Ectodermal cell (in vitro differentiated cells): ENCODE measurements at regions not wholly inside any gene's neighbourhood (a gene's known extent, or its start where the extent isn't known, plus 50 kb on each side); places are given as distances from the start of the nearest gene placed in this dataset.
"Not testable (repeated sequence)": the region's sequence is repeated elsewhere in the genome, so short reads cannot be mapped to it uniquely, and the experiment has no call there.

Experiments
- H3K27ac ChIP-seq: 2 replicates; pipeline ENCODE4 v1.7.0; 2013; ENCODE audit warnings: mild to moderate bottlenecking, low read depth, low read length; ENCODE audit not compliant: insufficient read depth, poor library complexity, severe bottlenecking
- H3K27me3 ChIP-seq: 2 replicates; pipeline ENCODE4 v1.7.0; 2013; ENCODE audit warnings: mild to moderate bottlenecking, low read length; ENCODE audit not compliant: insufficient read depth, control insufficient read depth, poor library complexity, severe bottlenecking
- H3K36me3 ChIP-seq: one replicate; pipeline ENCODE4 v1.7.0; 2013; ENCODE audit warnings: low read length; ENCODE audit not compliant: control insufficient read depth, insufficient read depth
- H3K4me1 ChIP-seq: one replicate; pipeline ENCODE4 v1.7.0; 2013; ENCODE audit warnings: low read length; ENCODE audit not compliant: control insufficient read depth, insufficient read depth
- H3K4me3 ChIP-seq: 2 replicates; pipeline ENCODE4 v1.7.0; 2013; ENCODE audit warnings: low read depth, low read length, control low read depth; ENCODE audit not compliant: insufficient read depth
- H3K9me3 ChIP-seq: 2 replicates; pipeline ENCODE4 v1.7.0; 2013; ENCODE audit warnings: mild to moderate bottlenecking, low read length, moderate library complexity; ENCODE audit not compliant: control insufficient read depth
- WGBS, 2 experiments: methylation state at CpG; one replicate each; pipeline ENCODE4 v1.1.7; 2013; ENCODE audit warnings: missing lambda C conversion rate in 2 of 2; 5-methylcytosine and 5-hydroxymethylcytosine counted together

DNA sequence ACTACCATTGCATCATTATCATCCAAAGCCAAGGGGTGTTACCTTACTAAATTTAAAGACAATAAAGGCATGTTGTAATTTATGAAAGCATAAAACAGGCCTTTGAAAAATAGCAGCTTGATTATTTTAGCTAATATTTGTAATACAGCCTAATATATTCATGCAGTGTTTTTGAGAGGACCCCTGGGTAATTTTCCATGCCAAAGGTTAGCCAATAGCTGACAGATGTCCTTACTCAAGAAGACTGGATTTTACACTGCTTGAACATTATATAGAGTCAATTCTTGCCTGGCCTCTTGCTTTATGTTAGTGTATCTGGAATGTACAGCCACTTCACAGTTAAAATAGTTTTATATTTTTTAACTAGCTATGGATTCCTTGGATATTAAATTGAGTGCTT lies 337.8 kb upstream of the PAPPA start:
- Histone ChIP-seq H3K27ac (no peak overlapping the region), H3K9me3 (no peaks in the 10 kb centered on the region), H3K4me3 (no peak overlapping the region), H3K36me3 (no peaks in the 10 kb centered on the region), H3K27me3 (no peaks in the 10 kb centered on the region), H3K4me1 (no peaks in the 10 kb centered on the region)

- H3K4me3 ChIP-seq, H3K4me1 ChIP-seq, H3K36me3 ChIP-seq, H3K27me3 ChIP-seq, H3K27ac ChIP-seq, H3K9me3 ChIP-seq: not testable (repeated sequence)
- WGBS, 2 experiments: 73 to 100% methylated on average over 1 of the region's 2 CpGs
Observed at GRCh38 chr9:115818651-115819050, 334.9 kb upstream of the PAPPA start.

- 92 to 100% methylated on average over 1 of the region's 1 CpG for WGBS, 2 experiments
- H3K27me3 ChIP-seq: no peaks in the 10 kb centered on the region
- H3K9me3 ChIP-seq: no peaks in the 10 kb centered on the region
- H3K27ac ChIP-seq: no peak overlapping the region
- H3K36me3 ChIP-seq: no peaks in the 10 kb centered on the region
- no peak overlapping the region for H3K4me3 ChIP-seq
- H3K4me1 ChIP-seq: no peaks in the 10 kb centered on the region
Observed at GRCh38 chr9:115832031-115832430, 321.6 kb upstream of the PAPPA start.

DNA sequence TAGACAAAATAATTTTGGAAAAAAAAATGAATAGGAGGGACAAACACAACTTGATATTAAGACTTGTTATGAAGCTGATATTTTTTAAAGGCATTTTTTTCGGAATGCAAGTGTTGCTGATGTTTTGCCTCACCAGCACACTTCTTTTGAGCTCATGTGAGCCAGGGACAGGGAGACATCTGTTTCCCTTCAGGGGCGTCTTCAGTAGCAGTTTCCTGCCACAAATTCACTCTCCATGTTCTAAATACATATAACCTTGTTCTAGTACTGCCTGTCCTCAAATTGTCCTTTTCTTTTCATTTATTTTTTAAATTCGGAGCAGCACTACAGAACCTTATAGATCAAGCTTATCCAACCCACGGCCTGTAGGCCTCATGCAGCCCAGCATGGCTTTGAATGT lies 316.0 kb upstream of the PAPPA start:
- Histone ChIP-seq H3K36me3 (no peaks in the 10 kb centered on the region), H3K4me3 (no peak overlapping the region), H3K27ac (no peak overlapping the region), H3K9me3 (no peaks in the 10 kb centered on the region), H3K27me3 (no peaks in the 10 kb centered on the region), H3K4me1 (no peaks in the 10 kb centered on the region)
- 88 to 92% methylated on average over 4 of the region's 4 CpGs for WGBS, 2 experiments

GRCh38 chr9:115838417-115838816 lies 315.2 kb upstream of the PAPPA start:
- no peak overlapping the region for H3K27ac ChIP-seq
- H3K27me3 ChIP-seq: no peaks in the 10 kb centered on the region
- WGBS, 2 experiments: 81% methylated on average over 3 of the region's 3 CpGs
- no peaks in the 10 kb centered on the region for H3K4me1 ChIP-seq
- no peak overlapping the region for H3K4me3 ChIP-seq
- H3K36me3 ChIP-seq: no peaks in the 10 kb centered on the region
- H3K9me3 ChIP-seq: no peaks in the 10 kb centered on the region

- H3K27me3 ChIP-seq, H3K27ac ChIP-seq, H3K4me1 ChIP-seq, H3K36me3 ChIP-seq, H3K4me3 ChIP-seq, H3K9me3 ChIP-seq: not testable (repeated sequence)
- WGBS, 2 experiments: 84 to 88% methylated on average over 6 to 7 of the region's 8 CpGs
Observed at GRCh38 chr9:115844433-115844832, 309.2 kb upstream of the PAPPA start.

DNA sequence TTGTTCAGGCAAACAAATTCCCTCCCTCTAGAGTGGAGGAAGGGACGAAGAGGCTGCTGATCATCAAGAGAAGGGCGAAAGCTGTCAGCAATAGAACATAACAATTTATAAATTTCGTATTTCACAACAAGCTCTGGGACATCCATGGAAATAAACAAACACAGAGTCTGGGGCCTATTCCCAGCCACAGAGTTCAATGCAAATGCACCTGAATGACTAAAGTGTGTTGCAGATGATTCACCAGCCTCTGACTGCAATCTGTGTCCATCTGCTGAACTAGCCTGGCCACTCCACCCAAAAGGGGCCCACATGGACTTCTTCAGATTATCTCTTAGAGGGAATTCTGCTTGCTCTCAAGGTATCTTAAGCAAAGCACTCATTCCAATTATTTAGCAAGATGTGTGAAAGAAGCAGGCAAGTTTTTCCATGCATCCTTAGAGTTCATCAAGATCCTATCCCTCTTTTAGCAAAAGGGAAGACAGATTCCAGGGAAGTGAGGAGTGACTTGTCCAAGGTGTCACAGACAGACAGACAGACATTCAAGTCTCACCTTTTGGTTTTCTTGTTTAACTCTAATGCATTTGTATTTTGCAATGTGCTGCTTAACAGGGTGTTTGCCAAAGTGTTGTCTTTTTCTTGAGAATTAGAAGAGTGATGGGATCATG lies 307.8 kb upstream of the PAPPA start:
- Histone ChIP-seq H3K4me1 (no peaks in the 10 kb centered on the region), H3K9me3 (no peaks in the 10 kb centered on the region)
- 85 to 91% methylated on average over 3 of the region's 3 CpGs for WGBS, 2 experiments

GRCh38 chr9:115847216-115847615 lies 306.4 kb upstream of the PAPPA start:
- 90 to 95% methylated on average over 1 of the region's 1 CpG for WGBS, 2 experiments
- H3K36me3 ChIP-seq: no peaks in the 10 kb centered on the region
- no peaks in the 10 kb centered on the region for H3K4me1 ChIP-seq
- no peak overlapping the region for H3K4me3 ChIP-seq
- no peak overlapping the region for H3K27ac ChIP-seq
- no peaks in the 10 kb centered on the region for H3K27me3 ChIP-seq
- no peaks in the 10 kb centered on the region for H3K9me3 ChIP-seq

More for the DNA sequence above, 307.8 kb upstream of the PAPPA start:
- no peaks in the 10 kb centered on the region for H3K27me3 ChIP-seq
- no peak overlapping the region for H3K27ac ChIP-seq
- H3K4me3 ChIP-seq: no peak overlapping the region
- H3K36me3 ChIP-seq: no peaks in the 10 kb centered on the region

GRCh38 chr9:115849679-115850412 lies 303.7 kb upstream of the PAPPA start:
- H3K27me3 ChIP-seq: no peaks in the 10 kb centered on the region
- H3K36me3 ChIP-seq: no peaks in the 10 kb centered on the region
- no peaks in the 10 kb centered on the region for H3K4me1 ChIP-seq
- H3K27ac ChIP-seq: no peak overlapping the region
- H3K4me3 ChIP-seq: no peak overlapping the region
- no peaks in the 10 kb centered on the region for H3K9me3 ChIP-seq
- WGBS, 2 experiments: 87 to 95% methylated on average over 3 of the region's 3 CpGs

DNA sequence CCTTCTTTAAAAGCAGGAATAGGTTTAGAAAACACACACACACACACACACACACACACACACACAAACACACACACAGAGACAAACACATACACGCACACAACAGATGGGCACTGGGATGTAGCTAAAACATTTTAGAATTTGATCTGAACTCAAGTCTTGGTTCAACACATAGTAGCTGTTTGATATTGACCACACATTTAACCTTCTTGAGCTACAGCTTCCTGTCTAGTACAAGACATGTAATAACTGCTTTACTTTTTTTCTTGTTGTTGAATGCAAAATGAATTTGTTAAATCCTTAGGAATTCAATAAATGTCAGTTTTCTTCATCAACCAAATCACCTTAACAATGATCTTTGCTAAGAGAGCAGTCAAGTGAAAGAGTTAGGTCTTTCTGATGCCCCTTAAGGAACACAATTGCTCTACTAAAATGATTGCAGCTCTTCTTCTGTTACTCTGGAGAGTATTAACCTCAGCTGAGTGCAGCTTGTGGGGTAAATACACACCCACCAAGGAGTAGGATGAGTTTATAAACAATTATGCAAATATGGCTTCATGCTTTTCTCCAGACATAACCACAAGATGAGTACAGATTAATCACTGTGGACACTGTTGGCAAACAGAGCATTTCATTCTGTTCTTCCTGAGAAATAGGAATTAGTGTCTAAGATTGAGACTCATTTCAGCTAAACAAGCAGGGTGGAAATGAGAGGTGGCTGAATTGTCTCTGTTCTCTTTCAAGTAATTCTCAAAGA lies 302.9 kb upstream of the PAPPA start:
- no peaks in the 10 kb centered on the region for H3K9me3 ChIP-seq

More for the DNA sequence above, 302.9 kb upstream of the PAPPA start:
- Histone ChIP-seq H3K27ac (no peak overlapping the region), H3K36me3 (no peaks in the 10 kb centered on the region), H3K4me3 (no peak overlapping the region), H3K27me3 (no peaks in the 10 kb centered on the region), H3K4me1 (no peaks in the 10 kb centered on the region)
- WGBS, 2 experiments: 96 to 100% methylated on average over 1 of the region's 1 CpG
